SK-N-SH treated with all-trans-retinoic acid at 6 μM for 48 hours (cell line): ENCODE measurements at regions not wholly inside any gene's neighbourhood (a gene's known extent, or its start where the extent isn't known, plus 50 kb on each side); places are given as distances from the start of the nearest gene placed in this dataset.

Experiments
- ATAC-seq: fragments of 200-7000 bp; cut with Tn5 transposase; 3 replicates; pipeline ENCODE4 v1.9.1; 2020; ENCODE audit warnings: mild to moderate bottlenecking, moderate library complexity
- ARNTL ChIP-seq: fragments of 450-650 bp; formaldehyde crosslinking; IDR thresholded peaks from 2 replicates; pipeline ENCODE4 v1.5.0; 2020; ENCODE audit warnings: low read depth, mild to moderate bottlenecking, moderate library complexity, borderline replicate concordance
- BACH2 ChIP-seq: fragments of 250-450 bp; sonication (Bioruptor Pico); IDR thresholded peaks from 2 replicates; pipeline ENCODE4 v1.9.0; 2021; ENCODE audit warnings: mild to moderate bottlenecking, borderline replicate concordance
- CREB5 ChIP-seq: fragments of 250-450 bp; sonication (Bioruptor Pico); IDR thresholded peaks from 2 replicates; pipeline ENCODE4 v1.5.1; 2020; ENCODE audit warnings: low read depth, mild to moderate bottlenecking, moderate library complexity
- CSDC2 ChIP-seq: fragments of 250-450 bp; sonication (Bioruptor Pico); IDR thresholded peaks from 2 replicates; pipeline ENCODE4 v1.5.0; 2020; ENCODE audit warnings: mild to moderate bottlenecking, moderate library complexity
- CSRNP3 ChIP-seq: fragments of 250-450 bp; sonication (Bioruptor Pico); IDR thresholded peaks from 2 replicates; pipeline ENCODE4 v1.5.1; 2021; ENCODE audit warnings: mild to moderate bottlenecking, moderate library complexity
- ESRRG ChIP-seq: fragments of 250-450 bp; sonication (Bioruptor Pico); IDR thresholded peaks from 2 replicates; pipeline ENCODE4 v1.6.1; 2021; ENCODE audit warnings: mild to moderate bottlenecking
- ISL1 ChIP-seq: fragments of 250-450 bp; sonication (Bioruptor Pico); IDR thresholded peaks from 2 replicates; pipeline ENCODE4 v2.1.2; 2022; ENCODE audit warnings: mild to moderate bottlenecking, moderate library complexity
- OSR1 ChIP-seq: fragments of 250-450 bp; sonication (Bioruptor Pico); IDR thresholded peaks from 2 replicates; pipeline ENCODE4 v1.8.0; 2022; ENCODE audit warnings: moderate library complexity, mild to moderate bottlenecking, inconsistent platforms
- PATZ1 ChIP-seq: fragments of 250-450 bp; sonication (Bioruptor Pico); IDR thresholded peaks from 2 replicates; pipeline ENCODE4 v1.8.0; 2020; ENCODE audit warnings: mild to moderate bottlenecking, moderate library complexity, borderline replicate concordance
- POU6F1 ChIP-seq: fragments of 250-450 bp; sonication (Bioruptor Pico); IDR thresholded peaks from 2 replicates; pipeline ENCODE4 v1.8.0; 2021; ENCODE audit warnings: low read depth, mild to moderate bottlenecking, moderate library complexity, borderline replicate concordance
- PPARA ChIP-seq: fragments of 250-450 bp; sonication (Bioruptor Pico); IDR thresholded peaks from 2 replicates; pipeline ENCODE4 v1.5.0; 2020; ENCODE audit warnings: mild to moderate bottlenecking, borderline replicate concordance
- RARB ChIP-seq: fragments of 250-450 bp; sonication (Bioruptor Pico); IDR thresholded peaks from 2 replicates; pipeline ENCODE4 v1.8.0; 2021; ENCODE audit warnings: mild to moderate bottlenecking, moderate library complexity
- SNAI2 ChIP-seq: fragments of 250-450 bp; sonication (Bioruptor Pico); IDR thresholded peaks from 2 replicates; pipeline ENCODE4 v1.5.0; 2020; ENCODE audit warnings: mild to moderate bottlenecking, moderate library complexity
- TOX ChIP-seq: fragments of 250-450 bp; sonication (Bioruptor Pico); IDR thresholded peaks from 2 replicates; pipeline ENCODE4 v1.8.0; 2021; ENCODE audit warnings: mild to moderate bottlenecking, moderate library complexity, borderline replicate concordance
- TSHZ2 ChIP-seq: fragments of 250-450 bp; sonication (Bioruptor Pico); IDR thresholded peaks from 2 replicates; pipeline ENCODE4 v1.5.0; 2020; ENCODE audit warnings: mild to moderate bottlenecking, moderate library complexity
- ZC3H10 ChIP-seq: fragments of 250-450 bp; sonication (Bioruptor Pico); IDR thresholded peaks from 2 replicates; pipeline ENCODE4 v1.5.1; 2021; ENCODE audit warnings: mild to moderate bottlenecking, moderate library complexity
- ZFP3 ChIP-seq: fragments of 250-450 bp; sonication (Bioruptor Pico); IDR thresholded peaks from 2 replicates; pipeline ENCODE4 v1.5.0; 2020; ENCODE audit warnings: mild to moderate bottlenecking, moderate library complexity
- ZNF565 ChIP-seq: fragments of 450-650 bp; formaldehyde crosslinking; conservative IDR thresholded peaks from 2 replicates; pipeline ENCODE4 v1.5.0; 2020; ENCODE audit warnings: low read depth, mild to moderate bottlenecking, moderate library complexity
- ZNF70 ChIP-seq: fragments of 450-650 bp; formaldehyde crosslinking; IDR thresholded peaks from 2 replicates; pipeline ENCODE4 v1.5.0; 2020; ENCODE audit warnings: mild to moderate bottlenecking, moderate library complexity
- ZNF8 ChIP-seq: fragments of 450-650 bp; formaldehyde crosslinking; IDR thresholded peaks from 2 replicates; pipeline ENCODE4 v1.5.0; 2020; ENCODE audit warnings: mild to moderate bottlenecking, moderate library complexity

- no peak for ATAC-seq
- TF ChIP-seq TOX (CRISPR knock-in tag) (no peak), ZFP3 (CRISPR knock-in tag) (no peak), SNAI2 (no peak), TSHZ2 (CRISPR knock-in tag) (no peak), BACH2 (CRISPR knock-in tag) (no peak)
- TF ChIP-seq, all 23 proteins: peak for 0
Observed at GRCh38 chrX:26845056-26845455, 618.1 kb downstream of the PPP4R3C start.

GRCh38 chrX:26822448-26822847 lies 606.5 kb downstream of the MAGEB5 start:
- no peak for TF ChIP-seq OSR1 (CRISPR knock-in tag)
- no peak for TF ChIP-seq ESRRG (CRISPR knock-in tag)
- TF ChIP-seq TSHZ2 (CRISPR knock-in tag): no peak
- no peak for ATAC-seq

GRCh38 chrX:26789751-26790150 lies 573.8 kb downstream of the MAGEB5 start:
- TF ChIP-seq PPARA (CRISPR knock-in tag): no peak
- no peak for TF ChIP-seq TSHZ2 (CRISPR knock-in tag)
- TF ChIP-seq SNAI2: no peak
- TF ChIP-seq POU6F1 (CRISPR knock-in tag): no peak
- TF ChIP-seq RARB (CRISPR knock-in tag): no peak
- no peak for TF ChIP-seq CSDC2 (CRISPR knock-in tag)
- TF ChIP-seq ZFP3 (CRISPR knock-in tag): no peak
- TF ChIP-seq PATZ1: no peak
- TF ChIP-seq OSR1 (CRISPR knock-in tag): no peak
- no peak for TF ChIP-seq ZNF70 (CRISPR knock-in tag)
- TF ChIP-seq ZNF565 (CRISPR knock-in tag): no peak
- TF ChIP-seq ISL1 (CRISPR knock-in tag): no peak
- TF ChIP-seq ESRRG (CRISPR knock-in tag): no peak
- TF ChIP-seq ZNF8 (CRISPR knock-in tag): no peak
- no peak for TF ChIP-seq ZC3H10
- no peak for TF ChIP-seq ARNTL (CRISPR knock-in tag)
- TF ChIP-seq CSRNP3 (CRISPR knock-in tag): no peak
- no peak for TF ChIP-seq CREB5 (CRISPR knock-in tag)
- TF ChIP-seq, all 23 proteins: peak for 0

More at GRCh38 chrX:26789751-26790150, 573.8 kb downstream of the MAGEB5 start:
- ATAC-seq: no peak
